HG02763 (cell line): ENCODE measurements at regions not wholly inside any gene's neighbourhood (a gene's known extent, or its start where the extent isn't known, plus 50 kb on each side); places are given as distances from the start of the nearest gene placed in this dataset.
"Not testable (repeated sequence)": the region's sequence is repeated elsewhere in the genome, so short reads cannot be mapped to it uniquely, and the experiment has no call there.

Experiments
- ATAC-seq: cut with Tn5 transposase; IDR thresholded peaks from one replicate; pipeline ENCODE4 v1.9.1; 2021; ENCODE audit warnings: mild to moderate bottlenecking, moderate library complexity; ENCODE audit not compliant: unreplicated experiment

DNA sequence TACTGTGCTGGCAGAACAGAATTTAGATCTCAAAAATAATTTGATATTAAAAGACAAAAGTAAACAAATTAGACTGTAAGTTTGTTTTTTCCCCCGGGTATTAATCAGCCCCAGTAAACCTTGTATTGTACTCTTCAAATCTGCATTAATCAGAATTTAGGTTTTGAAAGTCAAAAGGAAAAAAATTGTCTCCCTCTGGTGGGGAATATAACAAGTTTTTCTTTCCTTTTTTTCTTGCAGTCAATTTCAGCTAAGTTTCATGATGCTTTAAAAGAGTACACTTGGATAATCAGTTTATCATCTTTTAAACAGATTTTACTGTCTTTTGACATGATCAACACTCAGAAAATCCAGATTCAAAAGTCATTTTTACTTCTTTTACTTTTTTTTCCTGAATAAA is 134.5 kb upstream of the PKN2 start:
- no peak for ATAC-seq

DNA sequence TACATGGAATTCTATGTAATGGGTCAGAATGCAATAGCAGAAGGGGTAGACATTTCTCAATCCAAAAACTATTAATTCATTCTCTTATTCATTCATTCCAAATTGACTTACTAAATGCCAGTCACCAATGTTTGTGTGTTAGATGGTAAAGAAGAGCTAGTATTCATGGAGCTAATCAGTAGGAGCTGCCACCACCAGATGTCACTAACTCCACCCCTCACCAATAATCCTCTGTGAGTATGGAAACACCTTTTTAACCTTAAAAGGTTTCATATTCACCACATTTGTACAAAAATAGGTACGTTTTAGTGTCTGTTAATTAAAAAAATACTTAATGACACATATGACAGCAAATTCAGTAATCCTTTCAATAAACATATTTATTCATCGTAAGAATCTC is 131.8 kb upstream of the PKN2 start:
- no peak for ATAC-seq

DNA sequence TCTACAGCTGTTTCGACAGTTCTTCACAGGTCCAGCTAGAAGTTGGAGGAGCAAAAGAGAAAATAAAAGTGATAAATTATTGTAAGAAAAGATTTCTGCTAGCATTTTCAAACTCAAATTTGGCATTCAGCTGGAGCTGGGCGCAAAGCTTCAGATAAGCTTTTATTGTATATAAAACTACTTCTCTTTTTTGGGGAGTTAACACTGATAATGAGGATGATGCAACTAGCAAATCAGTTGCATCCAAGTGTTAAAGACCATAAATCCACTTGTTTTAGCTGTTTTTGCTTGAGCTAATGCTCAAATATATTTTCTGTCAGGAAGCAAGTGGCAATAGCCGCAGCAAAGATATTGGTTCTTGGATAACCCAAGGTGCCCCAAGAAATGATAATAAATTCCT is 127.1 kb upstream of the PKN2 start:
- no peak for ATAC-seq

DNA sequence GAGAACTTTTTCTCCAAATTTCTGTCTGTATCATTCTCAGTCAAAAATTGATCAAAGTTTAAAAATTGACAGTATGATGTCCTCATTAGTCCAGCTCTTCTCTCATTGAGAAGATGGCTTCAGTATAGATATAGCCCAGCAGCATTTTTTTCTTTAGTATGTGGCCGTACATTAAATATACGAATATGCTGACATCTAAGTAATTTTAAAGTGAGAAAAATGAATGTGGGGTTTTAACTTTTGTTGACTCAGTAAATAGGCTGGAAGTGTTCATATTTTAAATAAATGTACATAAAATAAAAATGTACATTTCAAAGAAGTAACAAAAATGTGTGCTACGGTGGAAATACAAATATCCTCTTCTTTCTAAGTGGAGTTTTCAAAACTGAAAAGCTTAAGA is 123.5 kb upstream of the PKN2 start:
- no peak for ATAC-seq

DNA sequence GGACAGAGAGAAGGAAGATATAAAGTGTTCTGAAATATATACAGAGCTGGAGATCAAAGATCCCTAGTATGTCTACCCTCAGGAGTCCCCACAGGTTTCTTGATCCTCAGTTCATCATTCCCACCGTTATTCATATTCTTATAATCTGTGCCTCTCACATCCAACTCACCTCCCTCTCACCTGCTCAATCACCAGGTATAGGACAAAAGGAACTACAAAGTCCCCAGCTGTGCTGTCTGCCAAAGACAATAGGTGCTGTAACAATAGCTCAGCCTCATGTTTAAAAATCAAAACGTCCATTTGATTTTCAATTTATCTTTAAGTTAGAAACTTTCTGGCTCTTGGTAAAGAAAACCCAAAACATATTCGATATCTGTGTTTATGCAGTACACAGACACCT is 121.1 kb upstream of the PKN2 start:
- ATAC-seq = no peak

DNA sequence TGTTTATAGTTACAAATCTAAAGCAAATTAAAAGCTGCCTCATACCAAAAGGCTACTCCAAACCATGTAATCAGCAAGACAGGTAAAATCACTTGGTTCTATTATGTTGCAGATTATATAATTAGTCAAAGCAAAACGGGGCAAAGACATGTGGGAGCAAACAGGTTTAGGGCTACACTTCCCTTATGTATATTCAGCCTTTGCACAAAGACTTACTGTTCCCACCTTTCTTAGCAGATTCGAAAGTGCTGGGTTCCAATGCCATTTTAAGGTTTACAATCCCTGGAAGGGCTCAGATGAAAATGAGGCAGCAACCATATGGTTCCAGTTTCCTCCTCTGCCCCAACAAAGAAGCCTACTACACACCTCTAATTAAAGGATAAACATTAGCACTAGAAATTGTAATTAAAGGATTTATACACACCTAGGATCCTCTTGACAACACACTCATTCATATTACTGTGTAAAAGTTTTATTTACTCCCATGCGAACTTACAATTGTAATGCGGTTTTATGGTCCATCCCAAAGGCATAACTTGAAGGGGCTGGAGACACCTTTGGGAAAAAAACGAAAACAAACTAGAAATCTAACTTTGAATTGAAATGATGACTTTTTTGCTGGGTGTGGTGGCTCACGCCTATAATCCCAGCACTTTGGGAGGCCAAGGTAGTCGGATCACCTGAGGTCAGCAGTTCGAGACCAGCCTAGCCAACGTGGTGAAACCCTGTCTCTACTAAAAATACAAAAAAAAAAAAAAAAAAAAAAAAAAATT is 117.3 kb upstream of the PKN2 start:
- ATAC-seq = no peak

DNA sequence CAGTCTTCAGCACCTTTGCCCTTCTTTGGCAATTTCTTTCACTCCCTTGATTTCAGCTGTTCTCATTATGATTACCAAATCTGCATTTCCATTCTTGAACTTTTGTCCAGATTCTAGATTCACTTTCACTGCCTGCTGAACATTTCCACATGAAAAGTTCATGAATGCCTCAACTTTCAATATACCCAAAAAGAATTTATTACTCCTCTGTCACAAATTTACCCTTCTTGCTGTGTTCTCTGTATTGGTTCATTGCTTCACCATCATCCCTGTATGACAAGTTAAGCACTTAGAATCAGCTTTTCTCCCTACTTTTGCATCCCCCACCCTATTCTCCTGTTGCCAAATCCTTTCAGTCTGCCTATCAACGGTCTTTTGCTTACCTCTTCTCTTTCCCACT is 112.6 kb upstream of the PKN2 start:
- ATAC-seq = no peak

DNA sequence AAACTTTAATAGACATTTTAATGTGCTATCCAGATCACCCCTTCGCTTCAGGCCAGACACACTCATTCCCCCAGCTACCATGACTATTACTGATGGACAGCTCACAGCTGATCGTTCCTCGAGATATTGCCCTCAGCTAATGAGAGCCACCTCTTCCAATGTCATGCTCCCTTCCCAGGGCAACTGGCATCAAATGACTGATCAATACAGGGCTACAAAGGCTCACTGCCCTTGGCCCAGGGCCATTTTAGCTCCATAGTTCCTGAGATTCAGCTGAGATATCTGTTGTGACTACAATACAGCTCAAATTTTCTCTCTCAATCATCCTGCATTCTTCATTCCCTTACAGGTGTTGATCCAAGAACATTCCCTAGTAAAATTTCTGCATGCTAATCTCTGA is 104.5 kb upstream of the PKN2 start:
- ATAC-seq = no peak

DNA sequence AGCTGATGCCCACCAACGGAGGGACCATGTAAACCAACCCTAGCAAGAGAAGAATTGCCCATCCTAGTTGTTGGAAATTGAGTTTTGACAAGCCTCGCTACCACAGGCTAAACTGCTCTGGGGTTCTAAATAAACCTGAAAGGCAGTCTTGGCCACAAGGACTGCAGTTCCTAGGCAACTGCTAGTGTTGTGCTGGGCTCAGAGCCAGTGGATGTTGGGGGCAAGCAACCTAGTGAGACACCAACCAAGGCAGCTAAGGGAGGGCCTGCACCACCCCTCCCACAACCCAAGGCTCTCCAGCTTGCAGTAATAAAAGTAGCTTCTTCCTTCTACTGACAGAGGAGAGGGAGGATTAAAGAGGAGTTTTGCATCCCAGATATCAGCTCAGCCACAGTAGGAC is 102.4 kb upstream of the PKN2 start:
- no peak for ATAC-seq

DNA sequence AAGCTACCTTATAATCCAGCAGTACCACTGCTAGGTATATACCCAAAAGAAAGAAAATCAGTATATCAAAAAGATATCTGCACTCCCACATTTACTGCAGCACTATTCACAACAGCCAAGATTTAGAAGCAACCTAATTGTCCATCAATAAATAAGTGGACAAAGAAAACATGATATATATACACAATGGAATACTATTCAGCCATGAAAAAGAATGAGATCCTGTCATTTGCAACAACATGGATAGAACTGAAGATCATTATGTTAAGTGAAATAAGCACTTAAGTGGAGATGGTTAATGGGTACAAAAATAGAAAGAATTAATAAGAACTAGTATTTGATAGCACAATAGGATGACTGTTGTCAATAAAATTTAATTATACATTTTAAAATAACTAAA is 90.7 kb upstream of the PKN2 start:
- no peak for ATAC-seq

DNA sequence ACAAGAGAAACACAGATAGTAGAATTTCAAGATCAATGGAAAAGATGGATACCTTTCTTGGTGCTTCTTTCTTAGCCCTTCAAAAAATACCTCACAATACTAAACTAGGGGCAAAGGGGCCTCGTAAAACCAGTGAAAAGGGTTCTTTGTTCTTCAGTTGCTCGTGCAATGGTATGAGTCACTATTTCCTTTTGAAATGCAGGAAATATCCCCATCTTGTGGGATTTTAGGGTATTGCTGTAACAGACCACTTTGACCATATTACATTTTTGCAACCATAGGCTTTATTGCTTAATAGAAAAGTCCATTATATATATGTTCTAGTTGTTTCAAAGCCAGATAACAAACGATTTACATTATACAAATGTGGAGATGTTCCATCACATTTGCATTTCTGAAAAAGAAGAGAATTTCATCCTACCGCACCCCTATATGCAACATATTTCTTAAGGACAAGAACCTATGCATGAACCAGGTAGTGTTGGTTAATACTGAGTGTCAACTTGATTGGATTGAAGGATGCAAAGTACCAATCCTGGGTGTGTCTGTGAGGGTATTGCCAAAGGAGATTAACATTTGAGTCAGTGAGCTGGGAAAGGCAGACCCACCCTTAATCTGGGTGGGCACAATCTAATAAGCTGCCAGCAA is 88.6 kb upstream of the PKN2 start:
- no peak for ATAC-seq

DNA sequence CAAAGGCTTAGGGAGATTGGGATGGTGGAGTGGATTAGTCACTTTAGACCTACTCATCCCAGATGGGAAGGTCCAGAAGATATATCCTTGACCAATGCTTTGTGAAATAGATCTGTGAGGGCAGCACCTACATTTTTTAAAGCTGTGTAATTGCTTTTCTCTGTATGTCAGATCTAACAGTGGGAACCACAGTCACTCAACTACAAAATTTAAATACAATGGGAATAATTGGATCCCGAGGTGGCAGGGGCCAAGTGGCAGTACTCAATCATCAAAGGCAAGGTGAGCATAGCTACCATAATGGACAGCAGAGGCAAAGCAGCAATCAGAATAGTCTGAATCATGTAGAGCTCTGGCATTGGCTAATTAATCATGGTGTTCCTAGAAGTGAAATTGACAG is 86.1 kb upstream of the PKN2 start:
- not testable (repeated sequence) for ATAC-seq

DNA sequence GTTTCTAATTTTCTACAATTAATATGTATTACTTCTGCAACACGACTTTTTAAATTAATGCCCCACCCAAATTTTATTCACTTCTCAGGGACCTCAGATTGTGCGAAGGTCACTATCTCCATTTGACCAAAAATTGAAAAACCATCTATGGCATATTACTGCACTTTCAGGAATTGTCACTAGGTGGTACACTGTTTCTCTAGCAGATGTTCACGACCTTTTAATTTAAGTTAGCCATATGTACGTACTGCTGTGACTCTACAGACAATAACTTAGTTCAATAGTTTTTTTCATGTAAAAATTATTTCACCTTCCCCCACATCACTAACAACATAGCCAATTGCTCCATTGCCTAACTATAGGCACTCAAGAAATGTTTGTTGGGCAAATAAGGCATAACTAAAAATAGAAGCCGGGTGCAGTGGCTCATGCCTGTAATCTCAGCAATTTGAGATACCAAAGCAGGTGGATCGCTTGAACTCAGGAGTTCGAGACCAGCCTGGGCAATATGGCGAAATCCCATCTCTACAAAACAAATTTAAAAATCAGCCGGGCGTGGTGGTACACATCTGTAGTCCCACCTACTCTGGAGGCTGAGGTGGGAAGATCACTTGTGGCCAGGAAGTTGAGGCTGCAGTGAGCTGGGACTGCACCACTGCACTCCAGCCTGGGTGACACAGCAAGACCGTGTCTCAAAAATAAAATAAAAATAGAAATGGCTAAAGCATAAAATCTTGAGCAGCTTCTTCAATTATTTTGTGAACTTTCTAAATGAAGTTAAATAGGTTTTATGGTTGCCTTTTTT is 75.7 kb upstream of the PKN2 start:
- ATAC-seq = peak; percentile 63

DNA sequence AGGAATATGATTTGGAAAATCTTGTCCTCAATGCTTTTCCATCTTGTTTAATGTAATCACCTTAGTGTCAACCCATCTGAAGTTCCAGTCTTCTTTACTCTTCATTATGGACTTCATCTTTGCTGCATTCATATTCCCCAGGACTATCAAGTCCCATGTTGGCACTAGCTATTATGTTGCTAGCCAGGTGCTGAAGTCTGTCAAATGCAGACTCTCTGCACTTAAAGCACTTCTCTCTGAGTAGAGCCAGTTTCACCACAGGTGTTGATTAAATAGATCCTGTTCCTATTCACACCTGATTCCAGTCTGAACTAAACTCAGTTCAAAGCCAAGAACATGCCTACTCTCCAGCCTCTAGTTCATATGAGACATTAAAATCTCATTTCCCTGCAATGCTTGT is 75.0 kb upstream of the PKN2 start:
- no peak for ATAC-seq

DNA sequence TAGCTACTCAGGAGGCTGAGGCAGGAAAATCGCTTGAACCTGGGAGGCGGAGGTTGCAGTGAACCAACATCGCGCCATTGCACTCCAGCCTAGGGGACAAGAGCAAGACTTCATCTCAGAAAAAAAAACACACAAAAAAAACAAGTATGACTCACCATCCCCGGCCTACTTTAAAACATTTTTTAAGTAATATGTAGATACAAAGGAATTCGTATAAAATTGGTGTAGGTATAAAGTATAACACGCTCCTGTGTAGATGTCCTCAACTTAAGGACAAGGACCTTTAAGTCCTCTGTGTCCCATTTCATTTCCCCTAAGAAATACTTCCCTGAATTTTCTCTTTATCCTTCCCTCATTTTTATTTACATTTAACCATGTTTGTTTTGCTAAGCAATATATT is 73.4 kb upstream of the PKN2 start:
- no peak for ATAC-seq

DNA sequence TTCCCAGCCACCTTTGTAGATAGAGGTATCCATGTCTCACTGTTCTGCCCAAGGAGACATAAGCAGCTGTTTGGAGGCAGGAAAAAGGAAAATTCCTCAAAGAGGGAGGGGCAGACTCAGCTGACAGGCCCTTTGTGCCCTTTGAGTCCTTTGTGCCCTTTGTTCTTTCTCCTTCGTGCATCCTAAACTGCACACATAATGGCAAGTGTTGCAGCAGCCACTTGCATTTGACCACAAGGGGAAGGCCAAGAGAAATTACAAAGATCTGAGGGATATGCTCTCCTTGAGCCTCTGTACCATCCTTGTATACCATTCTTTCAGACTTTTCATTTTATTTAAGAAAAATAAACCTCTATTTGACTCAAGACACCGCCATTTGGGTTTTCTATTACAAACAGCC is 71.8 kb upstream of the PKN2 start:
- no peak for ATAC-seq

DNA sequence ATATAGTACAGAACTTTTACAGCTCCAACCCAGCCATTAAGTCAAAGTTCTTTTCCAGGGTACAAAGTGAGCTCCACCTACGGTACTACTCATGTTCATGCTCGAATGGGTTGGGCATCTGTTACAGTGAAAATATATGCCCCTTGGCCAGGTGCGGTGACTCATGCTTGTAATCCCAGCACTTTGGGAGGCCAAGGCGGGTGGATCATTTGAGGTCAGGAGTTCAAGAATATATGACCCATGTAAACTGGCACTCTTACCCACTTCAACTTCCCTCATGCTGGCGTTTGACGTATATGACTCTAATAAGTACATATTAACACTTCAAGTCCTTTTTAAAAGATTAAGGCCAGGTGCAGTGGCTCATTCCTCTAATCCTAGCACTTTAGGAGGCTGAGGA is 71.3 kb upstream of the PKN2 start:
- no peak for ATAC-seq

DNA sequence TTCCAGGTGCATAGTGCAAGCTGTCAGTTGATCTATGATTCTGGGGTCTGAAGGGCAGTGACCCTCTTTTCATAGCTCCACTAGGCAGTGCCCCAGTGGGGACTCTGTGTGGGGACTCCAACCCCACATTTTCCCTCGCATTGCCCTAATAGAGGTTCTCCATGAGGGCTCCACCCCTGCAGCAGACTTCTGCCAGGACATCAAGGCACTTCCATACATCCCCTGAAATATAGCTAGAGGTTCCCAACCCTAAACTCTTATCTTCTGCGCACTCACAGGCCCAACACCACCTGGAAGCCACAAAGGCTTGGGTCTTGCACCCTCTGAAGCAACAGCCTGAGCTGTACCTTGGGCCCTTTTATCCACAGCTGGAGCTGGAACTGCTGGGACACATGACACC is 65.7 kb upstream of the PKN2 start:
- no peak for ATAC-seq

DNA sequence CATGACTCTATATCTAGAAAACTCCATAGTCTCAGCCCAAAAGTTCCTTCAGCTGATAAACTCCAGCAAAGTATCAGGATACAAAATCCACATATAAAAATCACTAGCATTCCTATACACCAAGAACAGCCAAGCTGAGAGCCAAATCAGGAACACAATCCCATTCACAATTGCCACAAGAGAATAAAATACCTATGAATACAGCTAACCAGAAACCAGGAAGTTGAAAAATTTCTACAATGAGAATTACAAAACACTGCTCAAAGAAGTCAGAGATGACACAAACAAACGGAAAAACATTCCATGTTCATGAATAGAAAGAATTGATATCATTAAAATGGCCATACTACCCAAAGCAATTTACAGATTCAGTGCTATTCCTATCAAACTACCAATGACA is 61.0 kb upstream of the PKN2 start:
- not testable (repeated sequence) for ATAC-seq
